IMR-90 (cell line): ENCODE measurements at regions not wholly inside any gene's neighbourhood (a gene's known extent, or its start where the extent isn't known, plus 50 kb on each side); places are given as distances from the start of the nearest gene placed in this dataset.

Experiments
- ATAC-seq: fragments of 200-7000 bp; cut with Tn5 transposase; 2 replicates; pipeline ENCODE4 v1.9.1; 2020; ENCODE audit warnings: low read depth, mild to moderate bottlenecking, moderate library complexity
- BruUV-seq: library from RNA; stranded (reverse); fragments of 400-500 nt; replicated peaks from 2 replicates; lab custom pipeline; 2021; lab: Mats Ljungman, UMichigan
- CTCF ChIA-PET: fragments of 300-600 bp; formaldehyde crosslinking; extraction: SDS; loops from one replicate; lab custom pipeline; 2021; ENCODE audit warnings: antibody characterized with exemption; lab: Yijun Ruan, JAX
- POLR2A ChIA-PET: fragments of 300-600 bp; sonication (Branson Sonifier 250); formaldehyde crosslinking; loops from one replicate; lab custom pipeline; 2022; ENCODE audit warnings: antibody characterized with exemption; ENCODE audit not compliant: unreplicated experiment; lab: Charles Lee
- DNase-seq: peaks from one replicate; pipeline ENCODE4 v3.0.0; 2013
- H2AFZ ChIP-seq: replicated peaks from 2 replicates; pipeline ENCODE3; 2013; ENCODE audit warnings: low read length, mild to moderate bottlenecking; ENCODE audit not compliant: poor library complexity
- H2AK5ac ChIP-seq: 2 replicates; pipeline ENCODE4 v1.6.1; 2013; ENCODE audit warnings: low read depth, low read length, inconsistent platforms
- H2AK9ac ChIP-seq: replicated peaks from 2 replicates; pipeline ENCODE3; 2013; ENCODE audit warnings: mild to moderate bottlenecking, low read depth, low read length, moderate library complexity; ENCODE audit not compliant: poor library complexity
- H2BK120ac ChIP-seq: 2 replicates; pipeline ENCODE4 v1.6.1; 2013; ENCODE audit warnings: low read depth, low read length, inconsistent platforms
- H2BK15ac ChIP-seq: 3 replicates; pipeline ENCODE4 v1.6.1; 2013; ENCODE audit warnings: low read depth, low read length, inconsistent platforms
- H2BK20ac ChIP-seq: 2 replicates; pipeline ENCODE4 v1.6.1; 2013; ENCODE audit warnings: low read depth, mild to moderate bottlenecking, inconsistent platforms, low read length, moderate library complexity
- H2BK5ac ChIP-seq: 2 replicates; pipeline ENCODE4 v1.6.1; 2013; ENCODE audit warnings: mild to moderate bottlenecking, low read depth, low read length, inconsistent platforms; ENCODE audit not compliant: poor library complexity, severe bottlenecking
- H3K14ac ChIP-seq: replicated peaks from 2 replicates; pipeline ENCODE4 v1.6.1; 2013; ENCODE audit warnings: low read depth, low read length, inconsistent platforms
- H3K18ac ChIP-seq: 2 replicates; pipeline ENCODE4 v1.6.1; 2013; ENCODE audit warnings: low read depth, low read length, control low read depth
- H3K23ac ChIP-seq: 2 replicates; pipeline ENCODE4 v1.6.1; 2013; ENCODE audit warnings: low read depth, low read length, inconsistent platforms
- H3K27ac ChIP-seq: 2 replicates; pipeline ENCODE4 v1.5.1; 2013; ENCODE audit warnings: mild to moderate bottlenecking, control low read depth, low read length; ENCODE audit not compliant: insufficient read depth
- H3K27me3 ChIP-seq: 2 replicates; pipeline ENCODE4 v1.6.1; 2013; ENCODE audit warnings: low read length; ENCODE audit not compliant: control insufficient read depth, insufficient read depth
- H3K36me3 ChIP-seq: 2 replicates; pipeline ENCODE4 v1.6.1; 2013; ENCODE audit warnings: low read length, mixed read lengths; ENCODE audit not compliant: control insufficient read depth, insufficient read depth
- H3K4ac ChIP-seq: 2 replicates; pipeline ENCODE4 v1.6.1; 2013; ENCODE audit warnings: low read depth, low read length, inconsistent platforms
- H3K4me1 ChIP-seq: 2 replicates; pipeline ENCODE4 v1.6.1; 2013; ENCODE audit warnings: low read length, mixed read lengths; ENCODE audit not compliant: control insufficient read depth, insufficient read depth
- H3K4me2 ChIP-seq: 2 replicates; pipeline ENCODE4 v1.6.1; 2013; ENCODE audit warnings: low read depth, mild to moderate bottlenecking, control low read depth, low read length, moderate library complexity
- H3K4me3 ChIP-seq: 2 replicates; pipeline ENCODE4 v1.5.1; 2013; ENCODE audit warnings: low read depth, mild to moderate bottlenecking, control low read depth, low read length, moderate library complexity; ENCODE audit not compliant: insufficient read depth
- H3K56ac ChIP-seq: 2 replicates; pipeline ENCODE4 v1.6.1; 2013; ENCODE audit warnings: low read length, inconsistent platforms; ENCODE audit not compliant: insufficient read depth; ENCODE audit errors: extremely low read depth
- H3K79me1 ChIP-seq, 2 experiments: 2 replicates each; pipeline ENCODE4 v1.6.1; 2013; ENCODE audit warnings: low read length in 2 of 2, inconsistent platforms in 1 of 2, low read depth in 1 of 2
- H3K9ac ChIP-seq: 2 replicates; pipeline ENCODE4 v1.6.1; 2013; ENCODE audit warnings: low read depth, low read length, control low read depth
- H3K9me1 ChIP-seq: 2 replicates; pipeline ENCODE4 v1.6.1; 2013; ENCODE audit warnings: low read length, inconsistent platforms; ENCODE audit not compliant: insufficient read depth
- H3K9me3 ChIP-seq: 2 replicates; pipeline ENCODE4 v1.6.1; 2013; ENCODE audit warnings: low read length; ENCODE audit not compliant: control insufficient read depth, insufficient read depth
- H4K20me1 ChIP-seq: 2 replicates; pipeline ENCODE4 v1.6.1; 2013; ENCODE audit warnings: low read length, inconsistent platforms; ENCODE audit not compliant: insufficient read depth
- H4K5ac ChIP-seq: 2 replicates; pipeline ENCODE4 v1.6.1; 2013; ENCODE audit warnings: mild to moderate bottlenecking, low read depth, low read length, control low read depth
- H4K8ac ChIP-seq, 2 experiments: 2 replicates each; pipeline ENCODE4 v1.6.1; 2013; ENCODE audit warnings: low read depth in 2 of 2, low read length in 2 of 2, control low read depth in 1 of 2, inconsistent platforms in 1 of 2
- H4K91ac ChIP-seq: 2 replicates; pipeline ENCODE4 v1.6.1; 2013; ENCODE audit warnings: low read depth, low read length, inconsistent platforms; ENCODE audit not compliant: insufficient read depth
- CEBPB ChIP-seq: IDR thresholded peaks from 2 replicates; pipeline ENCODE4 v1.6.1; 2012; ENCODE audit warnings: low read depth, low read length, improper control_type of control experiment
- CHD1 ChIP-seq: IDR thresholded peaks from 2 replicates; pipeline ENCODE4 v1.6.1; 2012; ENCODE audit warnings: low read depth, low read length, improper control_type of control experiment
- CTCF ChIP-seq: conservative IDR thresholded peaks from 2 replicates; pipeline ENCODE4 v1.5.1; 2012; ENCODE audit warnings: mild to moderate bottlenecking, low read depth, low read length, improper control_type of control experiment
- FOS ChIP-seq: fragments of 150-350 bp; IDR thresholded peaks from 2 replicates; pipeline ENCODE4 v1.6.1; 2016; ENCODE audit warnings: low read depth, low read length
- MAFK ChIP-seq: IDR thresholded peaks from 2 replicates; pipeline ENCODE4 v1.6.1; 2012; ENCODE audit warnings: low read depth, low read length, improper control_type of control experiment
- MAZ ChIP-seq: IDR thresholded peaks from 2 replicates; pipeline ENCODE4 v1.6.1; 2012; ENCODE audit warnings: low read depth, mild to moderate bottlenecking, low read length, improper control_type of control experiment, moderate library complexity, borderline replicate concordance
- MXI1 ChIP-seq: IDR thresholded peaks from 2 replicates; pipeline ENCODE4 v1.6.1; 2012; ENCODE audit warnings: low read depth, mild to moderate bottlenecking, low read length, moderate library complexity, borderline replicate concordance
- NFE2L2 ChIP-seq: fragments of 150-350 bp; IDR thresholded peaks from 2 replicates; pipeline ENCODE4 v1.6.1; 2016; ENCODE audit warnings: low read depth, mild to moderate bottlenecking, low read length
- RAD21 ChIP-seq: IDR thresholded peaks from 2 replicates; pipeline ENCODE4 v1.6.1; 2012; ENCODE audit warnings: low read length, improper control_type of control experiment
- RCOR1 ChIP-seq: IDR thresholded peaks from 2 replicates; pipeline ENCODE4 v1.6.1; 2012; ENCODE audit warnings: mild to moderate bottlenecking, low read length, improper control_type of control experiment; ENCODE audit not compliant: insufficient replicate concordance
- SMC3 ChIP-seq: fragments of 150-350 bp; IDR thresholded peaks from 2 replicates; pipeline ENCODE4 v1.6.1; 2016; ENCODE audit warnings: low read depth, mild to moderate bottlenecking, antibody characterized with exemption, low read length, moderate library complexity
- USF2 ChIP-seq: fragments of 150-350 bp; IDR thresholded peaks from 2 replicates; pipeline ENCODE4 v1.6.1; 2017; ENCODE audit warnings: mild to moderate bottlenecking, antibody characterized with exemption, low read length, low read depth
- WGBS, 2 experiments: methylation state at CpG; one replicate each; pipeline versions ENCODE4 v1.1.5 to v1.1.7; 2013; ENCODE audit warnings: missing lambda C conversion rate in 2 of 2; ENCODE audit not compliant: insufficient read length in 1 of 2; ENCODE audit errors: extremely low coverage in 2 of 2; 5-methylcytosine and 5-hydroxymethylcytosine counted together
- dilution Hi-C: fragments of 300-500 bp; cut with HindIII; formaldehyde crosslinking; loops from one replicate; pipeline ENCODE4 v1.14.3; 2018; ENCODE audit warnings: low sequenced_read_pairs; ENCODE audit not compliant: unreplicated experiment
- in situ Hi-C: fragments of 300-500 bp; cut with MboI; formaldehyde crosslinking; loops from 3 replicates; pipeline ENCODE4 v1.14.3; 2019; ENCODE audit warnings: low sequenced_read_pairs, inconsistent platforms, mixed read lengths
- intact Hi-C: fragments of 100-400 bp; cut with micrococcal nuclease; formaldehyde crosslinking; loops from 2 replicates; pipeline ENCODE4 v1.10.0; 2022

- BruUV-seq, result no TSS peak
- no peak overlapping the region for H3K9ac ChIP-seq
- dilution Hi-C loops (no loop called here), intact Hi-C loops (no loop called here), in situ Hi-C loops (no loop called here)
- H3K4me1 ChIP-seq, result no peaks in the 10 kb centered on the region
- no peak overlapping the region for H4K91ac ChIP-seq
- POLR2A ChIA-PET, result no interaction called here
- H3K56ac ChIP-seq, result no peak overlapping the region
- no peak overlapping the region for H2BK120ac ChIP-seq
- H2BK5ac ChIP-seq, result no peak overlapping the region
- no peak for TF ChIP-seq SMC3
- no peak for TF ChIP-seq USF2
- TF ChIP-seq CEBPB, result no peak
- TF ChIP-seq RAD21, result no peak
- no peak for TF ChIP-seq MXI1
- no peak for TF ChIP-seq CHD1
- no peak for TF ChIP-seq CTCF
- TF ChIP-seq RCOR1, result no peak
- no peak for TF ChIP-seq MAFK
- TF ChIP-seq MAZ, result no peak
- no peak for TF ChIP-seq NFE2L2
- TF ChIP-seq FOS, result no peak
- no peak overlapping the region for H2AFZ ChIP-seq
- H3K23ac ChIP-seq, result no peak overlapping the region
- H3K4me2 ChIP-seq, result no peak overlapping the region
- H3K18ac ChIP-seq, result no peak overlapping the region
- WGBS, 2 experiments, result 100% methylated on average over 1 of the region's 4 CpGs; no CpG with 5 or more reads in 1 of the 2 experiments
- DNase-seq, result no peak
- no peak overlapping the region for H2BK20ac ChIP-seq
- no peaks in the 10 kb centered on the region for H3K9me1 ChIP-seq
- H4K20me1 ChIP-seq, result no peaks in the 10 kb centered on the region
- CTCF ChIA-PET, result no interaction called here
- no peak overlapping the region for H3K4me3 ChIP-seq
- H4K5ac ChIP-seq, result no peak overlapping the region
- H4K8ac ChIP-seq, result no peak overlapping the region
- no peaks in the 10 kb centered on the region for H3K79me1 ChIP-seq
- no peak for ATAC-seq
- H2BK15ac ChIP-seq, result no peak overlapping the region
- H2AK5ac ChIP-seq, result no peak overlapping the region
- H3K14ac ChIP-seq, result no peak overlapping the region
- no peaks in the 10 kb centered on the region for H3K36me3 ChIP-seq
- H2AK9ac ChIP-seq, result no peak overlapping the region
- H3K4ac ChIP-seq, result no peak overlapping the region
- no peaks in the 10 kb centered on the region for H3K9me3 ChIP-seq
- H3K27ac ChIP-seq, result no peak overlapping the region
- no peaks in the 10 kb centered on the region; the same call in 1 of the 2 replicates for H3K27me3 ChIP-seq
Measured at GRCh38 chr4:56267558-56267957, 119.7 kb downstream of the AASDH start.
